ENCODE measurements at regions not wholly inside any gene's neighbourhood (a gene's known extent, or its start where the extent isn't known, plus 50 kb on each side); places are given as distances from the start of the nearest gene placed in this dataset.

GRCh38 chr3:178155521-178155920 is 380.7 kb upstream of the KCNMB2 start (continued):
- TF ChIP-seq CHD1 (IDR thresholded peaks at IDR 0.05; ENCODE audit: low read depth, low read length) (no peak), RNF2 (IDR thresholded peaks at IDR 0.05; ENCODE audit: borderline replicate concordance, low read depth, low read length, missing control alignments, poor library complexity, severe bottlenecking) (no peak), SIN3A (conservative IDR thresholded peaks at IDR 0.05 in 1 of 2, IDR thresholded peaks at IDR 0.05 in 1 of 2; ENCODE audit: low read depth in 1 of 2, low read length in 2 of 2) (no peak)
